GM12878 (cell line): ENCODE measurements at regions not wholly inside any gene's neighbourhood (a gene's known extent, or its start where the extent isn't known, plus 50 kb on each side); places are given as distances from the start of the nearest gene placed in this dataset.
A peak's percentile ranks its signal among the peaks of the same experiment; 100 is the strongest.

ENCODE experiments used
- ATAC-seq: fragments of 200-7000 bp; cut with Tn5 transposase; 3 replicates; pipeline ENCODE4 v1.9.1; 2020; ENCODE audit warnings: mild to moderate bottlenecking, moderate library complexity
- BruUV-seq: library from RNA; stranded (reverse); fragments of 400-500 nt; replicated peaks from 2 replicates; lab custom pipeline; 2021; lab: Mats Ljungman, UMichigan
- CTCF ChIA-PET: fragments of 300-600 bp; sonication (Branson Sonifier 250); formaldehyde crosslinking; extraction: SDS; loops from one replicate; lab custom pipeline; 2021; ENCODE audit warnings: inconsistent platforms; lab: Yijun Ruan, JAX
- POLR2A ChIA-PET: fragments of 350-600 bp; formaldehyde crosslinking; extraction: SDS; loops from one replicate; lab custom pipeline; 2021; ENCODE audit warnings: inconsistent platforms; lab: Charles Lee
- RAD21 ChIA-PET: fragments of 300-600 bp; sonication (Branson Sonifier 250); formaldehyde crosslinking; loops from one replicate; lab custom pipeline; 2023; ENCODE audit warnings: antibody characterized with exemption; ENCODE audit not compliant: unreplicated experiment; lab: Charles Lee
- SMC1A ChIA-PET: fragments of 300-600 bp; sonication (Branson Sonifier 250); formaldehyde crosslinking; loops from one replicate; lab custom pipeline; 2023; ENCODE audit not compliant: unreplicated experiment, uncharacterized antibody; lab: Charles Lee
- DNase-seq: peaks from one replicate; pipeline ENCODE4 v3.0.0-alpha.2; 2011; ENCODE audit warnings: low read depth, low spot score
- FAIRE-seq: peaks from 3 replicates; lab custom pipeline; 2011; peaks lifted over from hg19 to GRCh38; lab: Jason Lieb, UNC
- H2AFZ ChIP-seq: 2 replicates; pipeline ENCODE4 v1.6.0; 2011; ENCODE audit warnings: low read depth, low read length, control low read depth; ENCODE audit not compliant: control insufficient read depth
- H3K27ac ChIP-seq: 2 replicates; pipeline ENCODE4 v1.5.1; 2011; ENCODE audit warnings: control low read depth; ENCODE audit not compliant: control insufficient read depth, insufficient read depth
- H3K27me3 ChIP-seq, 2 experiments: replicated peaks in 1 of 2; 2 replicates each; pipeline versions ENCODE4 v1.6.0 to v1.6.1; 2011; ENCODE audit warnings: low read length in 1 of 2; ENCODE audit not compliant: control insufficient read depth in 2 of 2, insufficient read depth in 2 of 2
- H3K36me3 ChIP-seq, 2 experiments: 2 replicates each; pipeline ENCODE4 v1.5.1; 2011; ENCODE audit warnings: low read length in 1 of 2; ENCODE audit not compliant: control insufficient read depth in 2 of 2, insufficient read depth in 2 of 2
- H3K4me1 ChIP-seq: 2 replicates; pipeline ENCODE4 v1.6.1; 2011; ENCODE audit warnings: mild to moderate bottlenecking, low read length, moderate library complexity, mixed read lengths; ENCODE audit not compliant: control insufficient read depth, insufficient read depth
- H3K4me2 ChIP-seq: 2 replicates; pipeline ENCODE4 v1.6.0; 2011; ENCODE audit warnings: control low read depth; ENCODE audit not compliant: control insufficient read depth, insufficient read depth
- H3K4me3 ChIP-seq: fragments of 200-600 bp; sonication (generic); 2 replicates; pipeline ENCODE4 v1.5.1; 2016
- H3K79me2 ChIP-seq: 2 replicates; pipeline ENCODE4 v1.6.0; 2011; ENCODE audit warnings: low read length; ENCODE audit not compliant: control insufficient read depth, insufficient read depth
- H3K9ac ChIP-seq: 2 replicates; pipeline ENCODE4 v1.8.0; 2011; ENCODE audit warnings: low read length, control low read depth, mixed read lengths; ENCODE audit not compliant: control insufficient read depth, insufficient read depth
- H3K9me3 ChIP-seq: replicated peaks from 3 replicates; pipeline ENCODE4 v1.5.1; 2011; ENCODE audit warnings: mild to moderate bottlenecking, low read length; ENCODE audit not compliant: control insufficient read depth, insufficient read depth
- H4K20me1 ChIP-seq: 2 replicates; pipeline ENCODE4 v1.6.0; 2011; ENCODE audit not compliant: control insufficient read depth, insufficient read depth
- BCL11A ChIP-seq: IDR thresholded peaks from 2 replicates; pipeline ENCODE4 v1.6.1; 2011; ENCODE audit warnings: low read depth, low read length
- POU2F2 ChIP-seq: IDR thresholded peaks from 3 replicates; pipeline ENCODE4 v1.6.1; 2011; ENCODE audit warnings: low read depth, mild to moderate bottlenecking, low read length, borderline replicate concordance
- SPI1 ChIP-seq: IDR thresholded peaks from 2 replicates; pipeline ENCODE4 v1.6.1; 2011; ENCODE audit warnings: low read depth, mild to moderate bottlenecking, low read length, moderate library complexity, borderline replicate concordance; ENCODE audit not compliant: insufficient read depth
- WGBS: methylation state at CpG from one replicate; pipeline ENCODE4 v1.1.6; 2016; ENCODE audit warnings: low lambda C conversion rate; ENCODE audit not compliant: insufficient replicate concordance, insufficient coverage; ENCODE audit errors: missing lambda C conversion rate; 5-methylcytosine and 5-hydroxymethylcytosine counted together
- in situ Hi-C: fragments of 300-500 bp; cut with MboI; formaldehyde crosslinking; loops from 9 replicates; pipeline ENCODE4 v1.14.3; 2018; ENCODE audit warnings: mixed read lengths
- intact Hi-C: fragments of 100-400 bp; cut with micrococcal nuclease; formaldehyde crosslinking; loops from one replicate; pipeline ENCODE4 v1.14.2; 2022; ENCODE audit not compliant: unreplicated experiment
- TF ChIP-seq, protein P1 (sequence below): fragments of 450-650 bp; IDR thresholded peaks from 2 replicates; pipeline ENCODE4 v1.6.1; 2017; ENCODE audit warnings: low read depth, mild to moderate bottlenecking, moderate library complexity

DNA sequence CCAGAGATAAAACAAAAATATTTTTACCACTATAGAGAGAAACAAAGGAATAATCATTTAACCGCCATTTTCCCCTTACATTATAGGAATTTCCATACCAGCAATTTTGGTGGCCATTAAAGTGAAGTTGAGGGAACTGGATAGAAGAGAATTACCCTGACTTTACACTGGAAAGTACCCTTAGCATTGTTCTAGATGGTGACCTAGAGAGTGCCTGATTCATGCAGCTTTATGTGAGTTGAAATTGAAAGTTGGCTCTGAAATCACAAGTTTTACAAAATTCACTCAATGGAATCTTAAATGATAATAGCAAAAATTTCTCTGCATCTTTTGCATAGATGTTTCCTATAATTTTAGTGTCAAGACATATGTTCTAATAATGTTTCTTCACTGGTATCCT, 55.7 kb upstream of the PREP start:
- peak overlapping the region; percentile 86 for H3K4me2 ChIP-seq
- in situ Hi-C loops = loop anchor here (25.0 kb wide), 1 partner anchor 1054 kb away; no protein-coding TSS in a partner anchor
- peak; percentile 27; the same call in 1 of the 2 replicates for TF ChIP-seq SPI1
- TF ChIP-seq POU2F2 = 0 out of 3 replicates have a peak, but pooled peaks have one; percentile 26
- TF ChIP-seq, protein P1, sequence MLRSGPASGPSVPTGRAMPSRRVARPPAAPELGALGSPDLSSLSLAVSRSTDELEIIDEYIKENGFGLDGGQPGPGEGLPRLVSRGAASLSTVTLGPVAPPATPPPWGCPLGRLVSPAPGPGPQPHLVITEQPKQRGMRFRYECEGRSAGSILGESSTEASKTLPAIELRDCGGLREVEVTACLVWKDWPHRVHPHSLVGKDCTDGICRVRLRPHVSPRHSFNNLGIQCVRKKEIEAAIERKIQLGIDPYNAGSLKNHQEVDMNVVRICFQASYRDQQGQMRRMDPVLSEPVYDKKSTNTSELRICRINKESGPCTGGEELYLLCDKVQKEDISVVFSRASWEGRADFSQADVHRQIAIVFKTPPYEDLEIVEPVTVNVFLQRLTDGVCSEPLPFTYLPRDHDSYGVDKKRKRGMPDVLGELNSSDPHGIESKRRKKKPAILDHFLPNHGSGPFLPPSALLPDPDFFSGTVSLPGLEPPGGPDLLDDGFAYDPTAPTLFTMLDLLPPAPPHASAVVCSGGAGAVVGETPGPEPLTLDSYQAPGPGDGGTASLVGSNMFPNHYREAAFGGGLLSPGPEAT = no peak; the same call in 1 of the 2 replicates
- 0 out of 2 replicates have a peak, but pooled peaks have one; percentile 33 for TF ChIP-seq BCL11A
- TF ChIP-seq, all 136 proteins: peak for 3
- Histone ChIP-seq H3K27me3 (no peaks in the 10 kb centered on the region), H3K27ac (peak overlapping the region; percentile 88), H3K9me3 (peaks cover 15% of the 10 kb centered on the region), H3K36me3 (no peaks in the 10 kb centered on the region), H3K4me3 (no peak overlapping the region), H3K79me2 (no peaks in the 10 kb centered on the region), H2AFZ (peak overlapping the region; percentile 75), H4K20me1 (no peaks in the 10 kb centered on the region), H3K4me1 (peaks cover 21% of the 10 kb centered on the region), H3K9ac (peak overlapping the region; percentile 59)
- TSS peak; percentile 96 for BruUV-seq
- intact Hi-C loops = loop anchor here (2.0 kb wide), 1 partner anchor 24 kb away; no protein-coding TSS in a partner anchor
- SMC1A ChIA-PET = interaction anchor here (0.6 to 10.8 kb wide), 17 partner anchors 10 to 1061 kb away, joined by 3 to 95 read pairs (median 6); partner anchors contain the start of gene PRDM1
- RAD21 ChIA-PET = interaction anchor here (0.7 to 9.4 kb wide), 14 partner anchors 10 to 867 kb away, joined by 3 to 184 read pairs (median 8); partner anchors contain the start of gene ATG5
- FAIRE-seq = no peak
- POLR2A ChIA-PET = interaction anchor here (1.0 to 4.5 kb wide), 7 partner anchors 13 to 189 kb away, joined by 3 to 47 read pairs (median 6); no protein-coding TSS in a partner anchor
- CTCF ChIA-PET = interaction anchor here (0.9 to 10.6 kb wide), 8 partner anchors 10 to 765 kb away, joined by 3 to 95 read pairs (median 6); no protein-coding TSS in a partner anchor
- DNase-seq = peak; percentile 64
- WGBS = 0% methylated on average over 1 of the region's 1 CpG
- ATAC-seq = peak; percentile 79
